ENCODE measurements at regions not wholly inside any gene's neighbourhood (a gene's known extent, or its start where the extent isn't known, plus 50 kb on each side); places are given as distances from the start of the nearest gene placed in this dataset.

GRCh38 chr10:110414548-110415309 is 83.0 kb upstream of the DUSP5 start:
- H3K27me3 Mint-ChIP-seq, result no peaks in the 10 kb centered on the region
- no peaks in the 10 kb centered on the region for H3K9me3 Mint-ChIP-seq
- intact Hi-C loops (cut with micrococcal nuclease), result loop anchor here (1.0 to 5.0 kb wide), 7 partner anchors 58 to 207 kb away; partner anchors contain the start of genes DUSP5 and MXI1
- H3K36me3 Mint-ChIP-seq, result no peaks in the 10 kb centered on the region
- H3K27ac ChIP-seq (ENCODE audit: low read depth, low read length), result peak overlapping the region; percentile 62
- ChIA-PET POLR2A (ENCODE audit: partially characterized antibody) (interaction anchor here (0.6 to 5.6 kb wide), 16 partner anchors 9 to 207 kb away, joined by 3 to 49 read pairs (median 6); partner anchors contain the start of genes MXI1 and SMNDC1), CTCF (ENCODE audit: partially characterized antibody) (interaction anchor here (0.7 to 1.8 kb wide), 6 partner anchors 44 to 132 kb away, joined by 3 to 4 read pairs (median 3); no protein-coding TSS in a partner anchor)
- no peaks in the 10 kb centered on the region for H3K27me3 ChIP-seq (ENCODE audit: insufficient read depth, low read length)
- peak; percentile 88 to 99 (median 94) for DNase-seq
- peak overlapping the region; percentile 89 to 98 (median 93) for H3K27ac Mint-ChIP-seq
- H3K9me3 ChIP-seq (ENCODE audit: control insufficient read depth in 1 of 2, low read length in 2 of 2), result no peaks in the 10 kb centered on the region
- H3K4me3 Mint-ChIP-seq, result peak overlapping the region; percentile 22 to 71 (median 62)
- peak overlapping the region in 1 of 2 donors; percentile 5 for H3K4me3 ChIP-seq (ENCODE audit: low read length in 2 of 2)
- H3K4me1 Mint-ChIP-seq, result peaks cover 25 to 60% (median 33%) of the 10 kb centered on the region in 4 donors
- H3K4me1 ChIP-seq (ENCODE audit: insufficient read depth, low read length), result peaks cover 43% of the 10 kb centered on the region
- no peaks in the 10 kb centered on the region for H3K36me3 ChIP-seq (ENCODE audit: insufficient read depth, low read length)

GRCh38 chr10:110415809-110416208 is 81.9 kb upstream of the DUSP5 start:
- no peak for DNase-seq
- POLR2A ChIA-PET (ENCODE audit: partially characterized antibody), result interaction anchor here (1.6 to 5.6 kb wide), 5 partner anchors 61 to 110 kb away, joined by 4 to 49 read pairs (median 10); partner anchors contain the start of gene SMNDC1
- Mint-ChIP-seq H3K4me1 (peaks cover 33 to 71% (median 43%) of the 10 kb centered on the region in 4 donors), H3K4me3 (no peak overlapping the region), H3K27ac (peak overlapping the region in 5 of 7 donors; percentile 2 to 98 (median 35)), H3K27me3 (no peaks in the 10 kb centered on the region), H3K36me3 (no peaks in the 10 kb centered on the region), H3K9me3 (no peaks in the 10 kb centered on the region)
- H3K9me3 ChIP-seq (ENCODE audit: control insufficient read depth in 1 of 2, low read length in 2 of 2), result no peaks in the 10 kb centered on the region
- no peaks in the 10 kb centered on the region for H3K27me3 ChIP-seq (ENCODE audit: insufficient read depth, low read length)
- no peak overlapping the region for H3K27ac ChIP-seq (ENCODE audit: low read depth, low read length)
- no peaks in the 10 kb centered on the region for H3K36me3 ChIP-seq (ENCODE audit: insufficient read depth, low read length)
- peaks cover 54% of the 10 kb centered on the region for H3K4me1 ChIP-seq (ENCODE audit: insufficient read depth, low read length)
- no peak overlapping the region for H3K4me3 ChIP-seq (ENCODE audit: low read length in 2 of 2)
- CTCF ChIA-PET (ENCODE audit: partially characterized antibody), result interaction anchor here (0.9 to 1.8 kb wide), 7 partner anchors 8 to 131 kb away, joined by 3 to 5 read pairs (median 3); no protein-coding TSS in a partner anchor
- intact Hi-C loops (cut with micrococcal nuclease), result loop anchor here (2.0 kb wide), 2 partner anchors 109 to 121 kb away; no protein-coding TSS in a partner anchor

GRCh38 chr10:110416776-110417711 is 80.7 kb upstream of the DUSP5 start:
- Mint-ChIP-seq H3K36me3 (no peaks in the 10 kb centered on the region), H3K9me3 (no peaks in the 10 kb centered on the region), H3K27me3 (no peaks in the 10 kb centered on the region), H3K27ac (peak overlapping the region in 1 of 7 donors; percentile 12), H3K4me1 (peaks cover 41 to 72% (median 54%) of the 10 kb centered on the region in 4 donors), H3K4me3 (no peak overlapping the region)
- no peak overlapping the region for H3K4me3 ChIP-seq (ENCODE audit: low read length in 2 of 2)
- DNase-seq, result no peak
- H3K9me3 ChIP-seq (ENCODE audit: control insufficient read depth in 1 of 2, low read length in 2 of 2), result no peaks in the 10 kb centered on the region
- H3K27ac ChIP-seq (ENCODE audit: low read depth, low read length), result no peak overlapping the region
- intact Hi-C loops (cut with micrococcal nuclease), result no loop called here
- POLR2A ChIA-PET (ENCODE audit: partially characterized antibody), result interaction anchor here (2.1 to 5.6 kb wide), 3 partner anchors 62 to 111 kb away, joined by 10 to 49 read pairs (median 14); partner anchors contain the start of gene SMNDC1
- H3K27me3 ChIP-seq (ENCODE audit: insufficient read depth, low read length), result no peaks in the 10 kb centered on the region
- peaks cover 62% of the 10 kb centered on the region for H3K4me1 ChIP-seq (ENCODE audit: insufficient read depth, low read length)
- CTCF ChIA-PET (ENCODE audit: partially characterized antibody), result interaction anchor here (0.6 to 1.4 kb wide), 7 partner anchors 10 to 131 kb away, joined by 3 to 5 read pairs (median 3); no protein-coding TSS in a partner anchor
- H3K36me3 ChIP-seq (ENCODE audit: insufficient read depth, low read length), result no peaks in the 10 kb centered on the region

- H3K4me1 Mint-ChIP-seq, result peaks cover 39 to 61% (median 51%) of the 10 kb centered on the region in 4 donors
- intact Hi-C loops (cut with micrococcal nuclease), result no loop called here
Measured at GRCh38 chr10:110418218-110418617, 79.5 kb upstream of the DUSP5 start.

GRCh38 chr10:110419265-110419664 is 78.4 kb upstream of the DUSP5 start:
- H3K4me3 ChIP-seq (ENCODE audit: low read length in 2 of 2), result no peak overlapping the region
- peaks cover 52% of the 10 kb centered on the region for H3K4me1 ChIP-seq (ENCODE audit: insufficient read depth, low read length)
- H3K36me3 ChIP-seq (ENCODE audit: insufficient read depth, low read length), result no peaks in the 10 kb centered on the region
- DNase-seq, result no peak
- H3K27me3 Mint-ChIP-seq, result no peaks in the 10 kb centered on the region
- intact Hi-C loops (cut with micrococcal nuclease), result no loop called here
- ChIA-PET CTCF (ENCODE audit: partially characterized antibody) (no interaction called here), POLR2A (ENCODE audit: partially characterized antibody) (no interaction called here)
- H3K27me3 ChIP-seq (ENCODE audit: insufficient read depth, low read length), result no peaks in the 10 kb centered on the region
- H3K36me3 Mint-ChIP-seq, result no peaks in the 10 kb centered on the region
- peaks cover 32 to 51% (median 42%) of the 10 kb centered on the region in 4 donors for H3K4me1 Mint-ChIP-seq
- no peak overlapping the region for H3K27ac ChIP-seq (ENCODE audit: low read depth, low read length)
- H3K27ac Mint-ChIP-seq, result peak overlapping the region in 3 of 7 donors; percentile 12 to 86 (median 53)
- no peaks in the 10 kb centered on the region for H3K9me3 Mint-ChIP-seq
- no peaks in the 10 kb centered on the region for H3K9me3 ChIP-seq (ENCODE audit: control insufficient read depth in 1 of 2, low read length in 2 of 2)
- H3K4me3 Mint-ChIP-seq, result no peak overlapping the region

More at GRCh38 chr10:110418218-110418617, 79.5 kb upstream of the DUSP5 start:
- Mint-ChIP-seq H3K27ac (peak overlapping the region in 3 of 7 donors; percentile 41 to 77 (median 62)), H3K27me3 (no peaks in the 10 kb centered on the region), H3K4me3 (no peak overlapping the region), H3K36me3 (no peaks in the 10 kb centered on the region), H3K9me3 (no peaks in the 10 kb centered on the region)
- no peaks in the 10 kb centered on the region for H3K27me3 ChIP-seq (ENCODE audit: insufficient read depth, low read length)
- no peak for DNase-seq
- no peaks in the 10 kb centered on the region for H3K36me3 ChIP-seq (ENCODE audit: insufficient read depth, low read length)
- ChIA-PET POLR2A (ENCODE audit: partially characterized antibody) (interaction anchor here (5.6 kb wide), 1 partner anchor 63 kb away, joined by 49 read pairs; no protein-coding TSS in a partner anchor), CTCF (ENCODE audit: partially characterized antibody) (interaction anchor here (1.2 kb wide), 1 partner anchor 64 kb away, joined by 4 read pairs; no protein-coding TSS in a partner anchor)
- H3K4me3 ChIP-seq (ENCODE audit: low read length in 2 of 2), result no peak overlapping the region
- H3K9me3 ChIP-seq (ENCODE audit: control insufficient read depth in 1 of 2, low read length in 2 of 2), result no peaks in the 10 kb centered on the region
- H3K4me1 ChIP-seq (ENCODE audit: insufficient read depth, low read length), result peaks cover 62% of the 10 kb centered on the region
- no peak overlapping the region for H3K27ac ChIP-seq (ENCODE audit: low read depth, low read length)

- H3K36me3 Mint-ChIP-seq, result no peaks in the 10 kb centered on the region
- peak in 3 of 5 donors; percentile 11 to 33 (median 13) for DNase-seq
- Histone ChIP-seq H3K36me3 (ENCODE audit: insufficient read depth, low read length) (no peaks in the 10 kb centered on the region), H3K4me1 (ENCODE audit: insufficient read depth, low read length) (peaks cover 40% of the 10 kb centered on the region), H3K9me3 (ENCODE audit: control insufficient read depth in 1 of 2, low read length in 2 of 2) (no peaks in the 10 kb centered on the region), H3K27ac (ENCODE audit: low read depth, low read length) (no peak overlapping the region), H3K4me3 (ENCODE audit: low read length in 2 of 2) (no peak overlapping the region), H3K27me3 (ENCODE audit: insufficient read depth, low read length) (no peaks in the 10 kb centered on the region)
- intact Hi-C loops (cut with micrococcal nuclease), result no loop called here
- peak overlapping the region; percentile 65 to 95 (median 84) for H3K27ac Mint-ChIP-seq
- H3K4me1 Mint-ChIP-seq, result peaks cover 22 to 38% (median 31%) of the 10 kb centered on the region in 4 donors
- peak overlapping the region in 3 of 8 donors; percentile 5 to 50 (median 11) for H3K4me3 Mint-ChIP-seq
- no peaks in the 10 kb centered on the region for H3K27me3 Mint-ChIP-seq
- CTCF ChIA-PET (ENCODE audit: partially characterized antibody), result no interaction called here
- POLR2A ChIA-PET (ENCODE audit: partially characterized antibody), result interaction anchor here (1.3 kb wide), 1 partner anchor 21 kb away, joined by 4 read pairs; no protein-coding TSS in a partner anchor
- H3K9me3 Mint-ChIP-seq, result no peaks in the 10 kb centered on the region
Measured at GRCh38 chr10:110420401-110421193, 77.1 kb upstream of the DUSP5 start.
